B cell (primary cell): ENCODE measurements at regions not wholly inside any gene's neighbourhood (a gene's known extent, or its start where the extent isn't known, plus 50 kb on each side); places are given as distances from the start of the nearest gene placed in this dataset.

Experiments
- EZH2 ChIP-seq: IDR thresholded peaks from 2 replicates; pipeline ENCODE4 v1.6.1; 2012; ENCODE audit warnings: borderline replicate concordance, low read depth, mild to moderate bottlenecking, moderate library complexity, low read length; ENCODE audit not compliant: insufficient read depth, poor library complexity, severe bottlenecking
- TF ChIP-seq, protein P1 (sequence below): fragments of 200-600 bp; IDR thresholded peaks from one replicate; pipeline ENCODE4 v1.8.0; 2022; ENCODE audit warnings: antibody characterized with exemption, mild to moderate bottlenecking

DNA sequence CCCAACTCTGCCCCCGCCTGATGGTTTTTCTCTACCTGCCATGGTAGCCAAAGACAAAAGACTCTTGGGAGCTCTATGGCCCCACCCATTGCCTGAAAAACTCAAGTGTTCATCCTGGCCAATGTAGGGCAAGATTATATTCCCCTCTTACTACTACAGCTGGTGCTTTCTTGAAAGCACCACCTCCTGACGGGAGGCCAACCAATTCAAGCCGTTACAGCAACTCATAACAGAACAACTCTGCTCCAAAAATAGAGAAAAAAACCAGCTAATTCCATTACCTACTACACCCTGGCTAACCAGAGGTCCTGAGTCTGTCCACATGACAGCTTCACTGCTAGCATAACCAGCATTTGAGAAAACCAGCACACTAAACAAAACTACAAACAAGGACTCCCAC lies 127.5 kb upstream of the GAREM1 start:
- TF ChIP-seq, protein P1, sequence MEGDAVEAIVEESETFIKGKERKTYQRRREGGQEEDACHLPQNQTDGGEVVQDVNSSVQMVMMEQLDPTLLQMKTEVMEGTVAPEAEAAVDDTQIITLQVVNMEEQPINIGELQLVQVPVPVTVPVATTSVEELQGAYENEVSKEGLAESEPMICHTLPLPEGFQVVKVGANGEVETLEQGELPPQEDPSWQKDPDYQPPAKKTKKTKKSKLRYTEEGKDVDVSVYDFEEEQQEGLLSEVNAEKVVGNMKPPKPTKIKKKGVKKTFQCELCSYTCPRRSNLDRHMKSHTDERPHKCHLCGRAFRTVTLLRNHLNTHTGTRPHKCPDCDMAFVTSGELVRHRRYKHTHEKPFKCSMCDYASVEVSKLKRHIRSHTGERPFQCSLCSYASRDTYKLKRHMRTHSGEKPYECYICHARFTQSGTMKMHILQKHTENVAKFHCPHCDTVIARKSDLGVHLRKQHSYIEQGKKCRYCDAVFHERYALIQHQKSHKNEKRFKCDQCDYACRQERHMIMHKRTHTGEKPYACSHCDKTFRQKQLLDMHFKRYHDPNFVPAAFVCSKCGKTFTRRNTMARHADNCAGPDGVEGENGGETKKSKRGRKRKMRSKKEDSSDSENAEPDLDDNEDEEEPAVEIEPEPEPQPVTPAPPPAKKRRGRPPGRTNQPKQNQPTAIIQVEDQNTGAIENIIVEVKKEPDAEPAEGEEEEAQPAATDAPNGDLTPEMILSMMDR = no peak
- no peak for TF ChIP-seq EZH2
